Gastroesophageal sphincter (tissue), 4 donors: ENCODE measurements at regions not wholly inside any gene's neighbourhood (a gene's known extent, or its start where the extent isn't known, plus 50 kb on each side); places are given as distances from the start of the nearest gene placed in this dataset.

ENCODE experiments used
- ATAC-seq: fragments of 150-250 bp; one replicate; pipeline ENCODE4 v1.9.1; 2016; ENCODE audit warnings: mild to moderate bottlenecking, moderate library complexity
- H3K27ac ChIP-seq, 4 donors: fragments of 200-600 bp; sonication (generic) in 3 of 4; 1 replicate in 3 of 4; 2 replicates in 1 of 4; pipeline ENCODE4 v1.5.1; 2016 to 2019
- H3K27me3 ChIP-seq: fragments of 200-600 bp; sonication (generic); one replicate; pipeline ENCODE4 v1.5.1; 2019
- H3K36me3 ChIP-seq, 2 donors: fragments of 200-600 bp; sonication (generic); one replicate each; pipeline ENCODE4 v1.5.1; 2019; ENCODE audit warnings: control low read depth in 1 of 2
- H3K4me1 ChIP-seq, 3 donors: fragments of 200-600 bp; sonication (generic); 1 replicate in 2 of 3; 2 replicates in 1 of 3; pipeline ENCODE4 v1.5.1; 2016 to 2019; ENCODE audit warnings: control low read depth in 2 of 3
- H3K4me3 ChIP-seq, 2 donors: fragments of 200-600 bp; sonication (generic); one replicate each; pipeline ENCODE4 v1.5.1; 2019; ENCODE audit warnings: mild to moderate bottlenecking in 1 of 2, moderate library complexity in 1 of 2
- H3K9me3 ChIP-seq, 3 donors: fragments of 200-600 bp; sonication (generic); one replicate each; pipeline ENCODE4 v1.5.1; 2017 to 2019; ENCODE audit warnings: control low read depth in 2 of 3
- CTCF ChIP-seq, 4 experiments: fragments of 200-600 bp in 2 of 4; fragments of 450-650 bp in 2 of 4; sonication (generic) in 1 of 4; IDR thresholded peaks; one replicate each; pipeline ENCODE4 v1.5.1; 2017 to 2019; ENCODE audit warnings: antibody characterized with exemption in 4 of 4, mild to moderate bottlenecking in 2 of 4, moderate library complexity in 2 of 4
- EP300 ChIP-seq: sonication (generic); formaldehyde crosslinking; IDR thresholded peaks from one replicate; pipeline ENCODE4 v1.6.1; 2017; ENCODE audit warnings: antibody characterized with exemption, mild to moderate bottlenecking
- POLR2A ChIP-seq, 2 donors: fragments of 450-650 bp; IDR thresholded peaks; one replicate each; pipeline ENCODE4 v1.6.1; 2017; ENCODE audit warnings: antibody characterized with exemption in 2 of 2, mild to moderate bottlenecking in 2 of 2, moderate library complexity in 1 of 2
- POLR2AphosphoS5 ChIP-seq: sonication (generic); formaldehyde crosslinking; IDR thresholded peaks from one replicate; pipeline ENCODE4 v1.6.1; 2017; ENCODE audit warnings: antibody characterized with exemption
- WGBS, 2 donors: methylation state at CpG; one replicate each; pipeline ENCODE4 v1.1.5; 2018; ENCODE audit warnings: low coverage in 1 of 2; 5-methylcytosine and 5-hydroxymethylcytosine counted together

DNA sequence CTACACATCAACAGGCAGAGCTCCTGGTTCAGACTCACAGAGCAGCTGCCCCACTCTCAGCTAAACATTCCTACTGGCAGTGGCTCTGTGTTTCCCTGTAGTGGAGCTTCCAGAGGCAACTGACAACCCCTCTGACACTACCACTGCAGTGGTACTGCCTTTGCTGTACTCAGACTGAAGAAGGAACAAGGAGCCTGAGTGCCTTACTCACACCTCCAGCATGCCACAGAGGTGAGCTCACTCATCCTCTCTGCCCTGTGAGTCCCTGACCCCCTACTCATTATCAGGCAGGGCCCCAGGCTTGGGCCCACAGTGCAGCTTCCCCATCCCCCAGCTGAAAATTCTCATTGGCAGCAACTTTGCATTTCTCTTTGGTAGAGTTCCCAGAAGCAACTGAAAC, 240.5 kb upstream of the POF1B start:
- no peak for ATAC-seq
- H3K4me1 ChIP-seq: no peaks in the 10 kb centered on the region
- H3K9me3 ChIP-seq: no peaks in the 10 kb centered on the region
- no peak overlapping the region for H3K27ac ChIP-seq
- H3K36me3 ChIP-seq: no peaks in the 10 kb centered on the region
- TF ChIP-seq POLR2A (IDR thresholded peaks at IDR 0.05) (no peak), CTCF (IDR thresholded peaks at IDR 0.05) (no peak), EP300 (no peak), POLR2AphosphoS5 (no peak)
- H3K4me3 ChIP-seq: no peak overlapping the region
- no peaks in the 10 kb centered on the region for H3K27me3 ChIP-seq

DNA sequence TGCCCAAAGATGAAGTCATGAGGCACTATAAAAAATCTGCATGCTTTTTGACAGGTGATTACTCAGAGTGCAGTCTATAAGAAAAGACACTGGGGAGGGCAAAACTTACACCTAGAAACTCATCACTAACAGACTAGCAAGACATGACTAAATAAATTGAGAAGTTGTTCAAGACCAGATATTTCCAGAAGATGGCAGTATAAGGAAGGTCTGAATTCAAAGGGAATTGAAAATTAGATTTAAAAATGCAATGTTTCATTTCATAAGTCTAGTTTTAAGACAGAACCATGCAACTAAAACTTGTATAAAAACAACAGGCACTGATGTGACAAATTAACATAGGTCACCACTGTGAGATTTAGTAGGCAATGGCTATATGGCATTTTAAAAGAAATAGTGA, 232.5 kb upstream of the POF1B start:
- ATAC-seq: no peak
- H3K27me3 ChIP-seq: no peaks in the 10 kb centered on the region
- no peak for TF ChIP-seq POLR2A (IDR thresholded peaks at IDR 0.05)
- TF ChIP-seq CTCF (IDR thresholded peaks at IDR 0.05): no peak
- no peak for TF ChIP-seq EP300
- TF ChIP-seq POLR2AphosphoS5: no peak
- no peaks in the 10 kb centered on the region for H3K4me1 ChIP-seq
- H3K9me3 ChIP-seq: no peaks in the 10 kb centered on the region
- H3K4me3 ChIP-seq: no peak overlapping the region
- H3K27ac ChIP-seq: no peak overlapping the region
- no peaks in the 10 kb centered on the region for H3K36me3 ChIP-seq

- H3K27me3 ChIP-seq: no peaks in the 10 kb centered on the region
- no peak for ATAC-seq
- WGBS, 2 donors: 71% methylated on average over 4 of the region's 4 CpGs; no CpG with 5 or more reads in 1 of the 2 donors
- TF ChIP-seq POLR2AphosphoS5: no peak
- TF ChIP-seq POLR2A (IDR thresholded peaks at IDR 0.05): no peak
- no peak for TF ChIP-seq CTCF (IDR thresholded peaks at IDR 0.05)
- TF ChIP-seq EP300: no peak
- H3K9me3 ChIP-seq: no peaks in the 10 kb centered on the region
- H3K36me3 ChIP-seq: no peaks in the 10 kb centered on the region
- no peak overlapping the region for H3K4me3 ChIP-seq
- H3K4me1 ChIP-seq: no peaks in the 10 kb centered on the region
- H3K27ac ChIP-seq: no peak overlapping the region
Measured at GRCh38 chrX:85592980-85593379, 213.5 kb upstream of the POF1B start.

DNA sequence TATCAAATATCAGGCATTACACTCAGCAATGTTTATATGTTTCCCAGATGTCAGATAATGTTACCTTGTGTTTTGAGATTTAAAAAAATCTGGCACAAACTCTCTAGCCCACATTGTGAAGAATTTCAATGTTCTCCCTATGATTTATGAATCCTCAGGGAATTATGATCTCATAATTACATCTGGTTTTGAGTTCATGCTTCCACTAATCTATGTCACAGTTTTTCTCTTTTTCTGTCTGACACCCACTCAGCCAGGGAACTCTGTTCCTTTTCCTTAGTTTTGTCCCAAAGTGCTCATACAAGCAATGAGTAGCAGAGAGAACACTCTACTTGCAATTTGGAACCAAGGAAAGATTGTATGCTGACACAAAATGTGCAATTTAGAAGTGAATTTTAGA, 212.1 kb upstream of the POF1B start:
- H3K27ac ChIP-seq: no peak overlapping the region
- no peaks in the 10 kb centered on the region for H3K4me1 ChIP-seq
- TF ChIP-seq POLR2AphosphoS5: no peak
- no peak for TF ChIP-seq CTCF (IDR thresholded peaks at IDR 0.05)
- TF ChIP-seq EP300: no peak
- TF ChIP-seq POLR2A (IDR thresholded peaks at IDR 0.05): no peak
- H3K27me3 ChIP-seq: no peaks in the 10 kb centered on the region
- H3K9me3 ChIP-seq: no peaks in the 10 kb centered on the region
- no peak overlapping the region for H3K4me3 ChIP-seq
- H3K36me3 ChIP-seq: no peaks in the 10 kb centered on the region
- ATAC-seq: no peak

DNA sequence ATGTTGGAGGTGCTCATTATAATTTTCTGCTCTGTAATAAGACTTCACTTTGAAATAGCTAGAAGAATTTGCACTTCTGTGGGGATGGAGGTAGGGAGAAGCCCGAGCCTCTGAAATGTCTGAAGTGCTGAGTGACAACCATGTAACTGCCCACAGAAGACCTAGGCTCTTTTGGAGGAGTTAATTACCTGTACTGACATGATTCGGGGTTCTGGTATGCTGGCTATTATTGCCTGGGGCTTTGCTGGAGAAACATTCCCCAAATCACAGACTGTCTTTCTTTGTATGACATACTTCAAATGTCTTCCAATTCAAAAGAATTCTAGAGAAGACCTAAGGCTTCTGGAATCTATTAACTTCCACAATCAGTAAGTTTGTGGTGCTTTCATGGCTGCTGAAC, 211.2 kb upstream of the POF1B start:
- Histone ChIP-seq H3K9me3 (no peaks in the 10 kb centered on the region), H3K4me3 (no peak overlapping the region), H3K4me1 (no peaks in the 10 kb centered on the region), H3K27me3 (no peaks in the 10 kb centered on the region), H3K27ac (no peak overlapping the region), H3K36me3 (no peaks in the 10 kb centered on the region)
- TF ChIP-seq POLR2AphosphoS5 (no peak), CTCF (IDR thresholded peaks at IDR 0.05) (no peak), POLR2A (IDR thresholded peaks at IDR 0.05) (no peak), EP300 (no peak)
- ATAC-seq: no peak
- WGBS, 2 donors: 44 to 48% methylated on average over 2 of the region's 2 CpGs
